T-helper 17 cell (primary cell): ENCODE measurements at regions not wholly inside any gene's neighbourhood (a gene's known extent, or its start where the extent isn't known, plus 50 kb on each side); places are given as distances from the start of the nearest gene placed in this dataset.
"Not testable (repeated sequence)": the region's sequence is repeated elsewhere in the genome, so short reads cannot be mapped to it uniquely, and the experiment has no call there.

Experiments used
- ATAC-seq: fragments of 150-1000 bp; cut with Tn5 transposase; 2 replicates; pipeline ENCODE4 v1.10.0; 2021; ENCODE audit warnings: mild to moderate bottlenecking, moderate library complexity
- DNase-seq, 3 donors: peaks; one replicate each; pipeline versions ENCODE4 v3.0.0 to v3.0.0-alpha.2; 2020 to 2021
- H3K9me3 ChIP-seq: one replicate; pipeline ENCODE4 v1.7.0; 2013; ENCODE audit warnings: low read length, mild to moderate bottlenecking; ENCODE audit not compliant: control insufficient read depth, poor library complexity, severe bottlenecking
- H3K27ac Mint-ChIP-seq: one replicate; pipeline ENCODE4 v1.8.0; 2022; ENCODE audit warnings: mild to moderate bottlenecking, moderate library complexity, mixed read lengths
- H3K27me3 Mint-ChIP-seq: one replicate; pipeline ENCODE4 v1.8.0; 2022; ENCODE audit warnings: mixed read lengths
- H3K36me3 Mint-ChIP-seq: one replicate; pipeline ENCODE4 v1.8.0; 2022; ENCODE audit warnings: low read depth, mixed read lengths
- H3K4me1 Mint-ChIP-seq: one replicate; pipeline ENCODE4 v1.8.0; 2022; ENCODE audit warnings: mild to moderate bottlenecking, mixed read lengths
- H3K4me3 Mint-ChIP-seq: one replicate; pipeline ENCODE4 v1.8.0; 2022; ENCODE audit warnings: mild to moderate bottlenecking, moderate library complexity, mixed read lengths

- H3K4me3 Mint-ChIP-seq: not testable (repeated sequence)
These were observed 192.7 kb downstream of the NPIPB11 start for GRCh38 chr16:29213770-29214169.

GRCh38 chr16:29213251-29213650 lies 193.3 kb downstream of the NPIPB11 start:
- H3K27me3 Mint-ChIP-seq, H3K27ac Mint-ChIP-seq, H3K4me1 Mint-ChIP-seq, H3K9me3 ChIP-seq, H3K4me3 Mint-ChIP-seq, H3K36me3 Mint-ChIP-seq, DNase-seq, ATAC-seq: not testable (repeated sequence)

More at GRCh38 chr16:29213770-29214169, 192.7 kb downstream of the NPIPB11 start:
- not testable (repeated sequence) for H3K36me3 Mint-ChIP-seq, H3K27me3 Mint-ChIP-seq, H3K27ac Mint-ChIP-seq, ATAC-seq, DNase-seq, H3K4me1 Mint-ChIP-seq, H3K9me3 ChIP-seq

- ATAC-seq, H3K27ac Mint-ChIP-seq: not testable (repeated sequence)
These were observed 194.2 kb downstream of the NPIPB11 start for GRCh38 chr16:29212084-29213027.

GRCh38 chr16:29211456-29211855 lies 195.1 kb downstream of the NPIPB11 start:
- H3K27me3 Mint-ChIP-seq, ATAC-seq, DNase-seq, H3K27ac Mint-ChIP-seq, H3K9me3 ChIP-seq, H3K36me3 Mint-ChIP-seq, H3K4me1 Mint-ChIP-seq, H3K4me3 Mint-ChIP-seq: not testable (repeated sequence)

More at GRCh38 chr16:29212084-29213027, 194.2 kb downstream of the NPIPB11 start:
- not testable (repeated sequence) for H3K4me3 Mint-ChIP-seq, H3K36me3 Mint-ChIP-seq, DNase-seq, H3K4me1 Mint-ChIP-seq, H3K27me3 Mint-ChIP-seq, H3K9me3 ChIP-seq

- H3K36me3 Mint-ChIP-seq, H3K9me3 ChIP-seq, H3K4me1 Mint-ChIP-seq, DNase-seq, H3K4me3 Mint-ChIP-seq, H3K27ac Mint-ChIP-seq, ATAC-seq, H3K27me3 Mint-ChIP-seq: not testable (repeated sequence)
These were observed 196.0 kb downstream of the NPIPB11 start for GRCh38 chr16:29210299-29211150.

- not testable (repeated sequence) for H3K9me3 ChIP-seq, DNase-seq, H3K4me3 Mint-ChIP-seq, H3K27ac Mint-ChIP-seq, H3K27me3 Mint-ChIP-seq, H3K36me3 Mint-ChIP-seq, ATAC-seq, H3K4me1 Mint-ChIP-seq
These were observed 200.4 kb downstream of the NPIPB11 start for GRCh38 chr16:29206120-29206519.

GRCh38 chr16:29205151-29205550 lies 201.4 kb downstream of the NPIPB11 start:
- not testable (repeated sequence) for H3K4me1 Mint-ChIP-seq, H3K27me3 Mint-ChIP-seq, H3K36me3 Mint-ChIP-seq, H3K4me3 Mint-ChIP-seq, ATAC-seq, DNase-seq, H3K9me3 ChIP-seq, H3K27ac Mint-ChIP-seq

GRCh38 chr16:29204806-29205135 lies 201.7 kb downstream of the NPIPB11 start:
- no peaks in the 10 kb centered on the region for H3K9me3 ChIP-seq
- ATAC-seq: no peak
- Mint-ChIP-seq H3K27ac (no peak overlapping the region), H3K4me1 (peaks cover 2% of the 10 kb centered on the region), H3K27me3 (no peaks in the 10 kb centered on the region), H3K36me3 (peaks cover 2% of the 10 kb centered on the region), H3K4me3 (no peak overlapping the region)
- DNase-seq: no peak

- H3K36me3 Mint-ChIP-seq, ATAC-seq, DNase-seq, H3K4me1 Mint-ChIP-seq, H3K27ac Mint-ChIP-seq, H3K4me3 Mint-ChIP-seq, H3K27me3 Mint-ChIP-seq, H3K9me3 ChIP-seq: not testable (repeated sequence)
These were observed 202.3 kb downstream of the NPIPB11 start for GRCh38 chr16:29203933-29204805.

GRCh38 chr16:29203046-29203932 lies 203.2 kb downstream of the NPIPB11 start:
- not testable (repeated sequence) for H3K36me3 Mint-ChIP-seq, H3K4me1 Mint-ChIP-seq, ATAC-seq, H3K27ac Mint-ChIP-seq, H3K27me3 Mint-ChIP-seq, DNase-seq, H3K9me3 ChIP-seq, H3K4me3 Mint-ChIP-seq

GRCh38 chr16:29202642-29203041 lies 203.9 kb downstream of the NPIPB11 start:
- not testable (repeated sequence) for H3K4me1 Mint-ChIP-seq, H3K9me3 ChIP-seq, H3K27me3 Mint-ChIP-seq, H3K4me3 Mint-ChIP-seq, H3K36me3 Mint-ChIP-seq, H3K27ac Mint-ChIP-seq, DNase-seq, ATAC-seq

GRCh38 chr16:29202025-29202632 lies 204.4 kb downstream of the NPIPB11 start:
- not testable (repeated sequence) for H3K4me1 Mint-ChIP-seq, DNase-seq, H3K27me3 Mint-ChIP-seq, H3K4me3 Mint-ChIP-seq, H3K9me3 ChIP-seq, H3K36me3 Mint-ChIP-seq, H3K27ac Mint-ChIP-seq, ATAC-seq
